Upper lobe of left lung (tissue), 6 donors: ENCODE measurements at regions not wholly inside any gene's neighbourhood (a gene's known extent, or its start where the extent isn't known, plus 50 kb on each side); places are given as distances from the start of the nearest gene placed in this dataset.
A peak's percentile ranks its signal among the peaks of the same experiment; 100 is the strongest.

Source experiments
- ATAC-seq, 2 donors: fragments of 200-7000 bp; cut with Tn5 transposase; one replicate each; pipeline ENCODE4 v1.9.1; 2022; ENCODE audit warnings: mild to moderate bottlenecking in 2 of 2, moderate library complexity in 2 of 2; ENCODE audit not compliant: low FRiP score in 2 of 2
- DNase-seq, 2 donors: peaks; one replicate each; pipeline ENCODE4 v3.0.0-alpha.2; 2019 to 2020
- H3K27ac ChIP-seq, 4 donors: fragments of 200-600 bp; sonication (generic); one replicate each; pipeline ENCODE4 v1.5.1; 2016 to 2019
- H3K27me3 ChIP-seq, 4 donors: fragments of 200-600 bp; sonication (generic); one replicate each; pipeline ENCODE4 v1.5.1; 2017 to 2019
- H3K36me3 ChIP-seq, 4 donors: fragments of 200-600 bp; sonication (generic); one replicate each; pipeline ENCODE4 v1.5.1; 2016 to 2019
- H3K4me1 ChIP-seq, 4 donors: fragments of 200-600 bp; sonication (generic); one replicate each; pipeline ENCODE4 v1.5.1; 2018 to 2019
- H3K4me3 ChIP-seq, 4 donors: fragments of 200-600 bp; sonication (generic); one replicate each; pipeline ENCODE4 v1.5.1; 2017 to 2019; ENCODE audit warnings: mild to moderate bottlenecking in 2 of 4, moderate library complexity in 1 of 4
- H3K9me3 ChIP-seq, 4 donors: fragments of 200-600 bp; sonication (generic); one replicate each; pipeline ENCODE4 v1.5.1; 2018 to 2019
- EP300 ChIP-seq, 4 donors: sonication (generic); formaldehyde crosslinking; IDR thresholded peaks; one replicate each; pipeline ENCODE4 v1.5.1; 2017; ENCODE audit warnings: antibody characterized with exemption in 4 of 4, control low read depth in 2 of 4
- POLR2A ChIP-seq, 4 donors: fragments of 450-650 bp; IDR thresholded peaks; one replicate each; pipeline ENCODE4 v1.5.1; 2016 to 2017; ENCODE audit warnings: antibody characterized with exemption in 4 of 4, mild to moderate bottlenecking in 2 of 4
- POLR2AphosphoS5 ChIP-seq, 2 donors: sonication (generic); formaldehyde crosslinking; IDR thresholded peaks; one replicate each; pipeline ENCODE4 v1.5.1; 2017; ENCODE audit warnings: antibody characterized with exemption in 2 of 2
- WGBS, 2 donors: methylation state at CpG; one replicate each; pipeline ENCODE4 v1.1.5; 2017 to 2018; 5-methylcytosine and 5-hydroxymethylcytosine counted together
- TF ChIP-seq, protein P1 (sequence below), 6 experiments: fragments of 450-650 bp in 4 of 6; fragments of 200-600 bp in 2 of 6; sonication (generic) in 2 of 6; IDR thresholded peaks; one replicate each; pipeline ENCODE4 v1.5.1; 2016 to 2019; ENCODE audit warnings: antibody characterized with exemption in 6 of 6
- donor health status: DM: no; HTN: no; CAD: no; lungs with moderate emphysema.
- donor health status: DM: no; HTN: yes; CAD: no; lungs with severe emphysema.

DNA sequence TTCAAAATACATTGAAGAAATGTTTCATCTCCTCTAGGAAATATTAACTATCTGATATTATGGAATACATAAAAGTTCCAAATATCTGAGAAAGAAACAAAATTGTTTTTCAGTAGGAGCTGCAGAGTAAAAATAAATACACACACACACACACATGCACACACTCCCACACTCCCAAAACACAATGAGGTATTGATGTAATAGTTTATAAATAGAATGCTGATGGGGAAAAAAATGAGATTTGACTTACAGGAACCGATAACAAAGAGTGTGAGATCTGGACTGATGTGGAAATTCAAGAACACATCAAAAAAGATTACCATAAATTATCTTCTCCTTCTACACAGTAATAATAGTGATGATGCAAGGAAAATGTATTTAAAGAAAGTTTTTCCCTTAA is 438.0 kb upstream of the CELF2 start:
- Histone ChIP-seq H3K36me3 (no peaks in the 10 kb centered on the region), H3K4me1 (no peaks in the 10 kb centered on the region), H3K27me3 (no peaks in the 10 kb centered on the region), H3K4me3 (no peak overlapping the region), H3K27ac (no peak overlapping the region), H3K9me3 (no peaks in the 10 kb centered on the region)
- ATAC-seq (no peak), DNase-seq (no peak)
- 55 to 60% methylated on average over 1 of the region's 1 CpG for WGBS, 2 donors
- TF ChIP-seq EP300 (IDR thresholded peaks at IDR 0.05) (no peak), POLR2A (IDR thresholded peaks at IDR 0.05) (no peak), POLR2AphosphoS5 (IDR thresholded peaks at IDR 0.05) (no peak)
- TF ChIP-seq, protein P1, sequence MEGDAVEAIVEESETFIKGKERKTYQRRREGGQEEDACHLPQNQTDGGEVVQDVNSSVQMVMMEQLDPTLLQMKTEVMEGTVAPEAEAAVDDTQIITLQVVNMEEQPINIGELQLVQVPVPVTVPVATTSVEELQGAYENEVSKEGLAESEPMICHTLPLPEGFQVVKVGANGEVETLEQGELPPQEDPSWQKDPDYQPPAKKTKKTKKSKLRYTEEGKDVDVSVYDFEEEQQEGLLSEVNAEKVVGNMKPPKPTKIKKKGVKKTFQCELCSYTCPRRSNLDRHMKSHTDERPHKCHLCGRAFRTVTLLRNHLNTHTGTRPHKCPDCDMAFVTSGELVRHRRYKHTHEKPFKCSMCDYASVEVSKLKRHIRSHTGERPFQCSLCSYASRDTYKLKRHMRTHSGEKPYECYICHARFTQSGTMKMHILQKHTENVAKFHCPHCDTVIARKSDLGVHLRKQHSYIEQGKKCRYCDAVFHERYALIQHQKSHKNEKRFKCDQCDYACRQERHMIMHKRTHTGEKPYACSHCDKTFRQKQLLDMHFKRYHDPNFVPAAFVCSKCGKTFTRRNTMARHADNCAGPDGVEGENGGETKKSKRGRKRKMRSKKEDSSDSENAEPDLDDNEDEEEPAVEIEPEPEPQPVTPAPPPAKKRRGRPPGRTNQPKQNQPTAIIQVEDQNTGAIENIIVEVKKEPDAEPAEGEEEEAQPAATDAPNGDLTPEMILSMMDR (IDR thresholded peaks at IDR 0.05), result no peak

DNA sequence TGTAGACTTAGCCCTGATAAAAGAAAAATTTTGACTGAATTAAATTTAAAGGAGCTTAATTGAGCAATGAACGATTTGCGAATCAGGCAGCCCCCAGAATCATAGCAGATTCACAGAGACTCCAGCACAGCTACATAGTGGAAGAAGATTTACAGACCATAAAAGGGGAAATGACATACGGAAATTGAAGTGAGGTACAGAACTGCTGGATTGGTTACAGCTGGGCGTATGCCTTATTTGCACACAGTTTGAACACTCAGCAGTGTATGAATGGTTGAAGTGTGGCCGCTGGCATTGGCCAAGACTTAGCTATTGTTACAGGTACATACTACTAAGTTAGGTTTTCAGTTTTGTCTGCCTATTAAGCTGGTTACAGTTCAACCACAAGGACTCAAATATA is 433.5 kb upstream of the CELF2 start:
- ATAC-seq (no peak), DNase-seq (no peak)
- Histone ChIP-seq H3K9me3 (no peaks in the 10 kb centered on the region), H3K4me1 (no peaks in the 10 kb centered on the region), H3K4me3 (no peak overlapping the region), H3K36me3 (no peaks in the 10 kb centered on the region), H3K27ac (no peak overlapping the region), H3K27me3 (no peaks in the 10 kb centered on the region)
- no peak for TF ChIP-seq EP300 (IDR thresholded peaks at IDR 0.05)
- TF ChIP-seq, protein P1 (IDR thresholded peaks at IDR 0.05), result no peak
- no peak for TF ChIP-seq POLR2A (IDR thresholded peaks at IDR 0.05)
- TF ChIP-seq POLR2AphosphoS5 (IDR thresholded peaks at IDR 0.05), result no peak
- 68 to 73% methylated on average over 5 of the region's 5 CpGs for WGBS, 2 donors

DNA sequence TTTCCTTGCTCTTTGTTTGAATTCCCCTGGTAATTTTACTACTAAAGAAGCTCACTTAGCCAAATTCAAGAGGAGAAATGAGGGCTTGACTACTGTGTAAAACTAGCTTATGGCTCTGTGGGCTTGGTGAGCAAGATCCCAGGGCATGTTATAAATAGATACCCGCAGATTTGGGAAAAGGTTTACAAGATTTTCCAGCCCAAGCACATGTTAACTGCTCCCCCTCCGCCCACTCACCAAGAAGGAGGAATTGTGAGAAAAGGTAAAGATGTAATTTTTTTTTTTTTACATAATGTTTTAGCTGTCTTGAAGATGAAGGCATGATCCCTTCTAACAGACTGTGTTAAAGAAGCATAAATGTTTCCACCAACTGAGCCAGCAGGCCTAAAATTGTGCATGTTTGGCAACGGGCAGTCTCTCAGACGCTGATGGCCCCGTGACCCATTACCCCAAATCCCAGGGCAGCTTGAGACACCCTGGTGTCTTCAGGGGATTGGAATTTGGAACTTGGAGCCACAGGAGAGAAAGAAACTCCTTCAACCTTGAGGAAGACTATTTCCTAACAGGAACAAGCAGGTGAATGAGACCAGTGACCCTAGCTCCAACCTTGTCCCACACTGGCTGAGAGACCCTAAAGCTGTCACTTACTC is 429.8 kb upstream of the CELF2 start:
- TF ChIP-seq EP300 (IDR thresholded peaks at IDR 0.05) (no peak), POLR2AphosphoS5 (IDR thresholded peaks at IDR 0.05) (no peak), POLR2A (IDR thresholded peaks at IDR 0.05) (no peak)
- TF ChIP-seq, protein P1 (IDR thresholded peaks at IDR 0.05), result no peak
- no peaks in the 10 kb centered on the region for H3K36me3 ChIP-seq
- no peak overlapping the region for H3K27ac ChIP-seq
- 86 to 92% methylated on average over 5 of the region's 5 CpGs for WGBS, 2 donors
- H3K4me1 ChIP-seq, result no peaks in the 10 kb centered on the region
- no peak for DNase-seq
- ATAC-seq, result no peak
- H3K27me3 ChIP-seq, result no peaks in the 10 kb centered on the region
- H3K9me3 ChIP-seq, result no peaks in the 10 kb centered on the region
- H3K4me3 ChIP-seq, result no peak overlapping the region

DNA sequence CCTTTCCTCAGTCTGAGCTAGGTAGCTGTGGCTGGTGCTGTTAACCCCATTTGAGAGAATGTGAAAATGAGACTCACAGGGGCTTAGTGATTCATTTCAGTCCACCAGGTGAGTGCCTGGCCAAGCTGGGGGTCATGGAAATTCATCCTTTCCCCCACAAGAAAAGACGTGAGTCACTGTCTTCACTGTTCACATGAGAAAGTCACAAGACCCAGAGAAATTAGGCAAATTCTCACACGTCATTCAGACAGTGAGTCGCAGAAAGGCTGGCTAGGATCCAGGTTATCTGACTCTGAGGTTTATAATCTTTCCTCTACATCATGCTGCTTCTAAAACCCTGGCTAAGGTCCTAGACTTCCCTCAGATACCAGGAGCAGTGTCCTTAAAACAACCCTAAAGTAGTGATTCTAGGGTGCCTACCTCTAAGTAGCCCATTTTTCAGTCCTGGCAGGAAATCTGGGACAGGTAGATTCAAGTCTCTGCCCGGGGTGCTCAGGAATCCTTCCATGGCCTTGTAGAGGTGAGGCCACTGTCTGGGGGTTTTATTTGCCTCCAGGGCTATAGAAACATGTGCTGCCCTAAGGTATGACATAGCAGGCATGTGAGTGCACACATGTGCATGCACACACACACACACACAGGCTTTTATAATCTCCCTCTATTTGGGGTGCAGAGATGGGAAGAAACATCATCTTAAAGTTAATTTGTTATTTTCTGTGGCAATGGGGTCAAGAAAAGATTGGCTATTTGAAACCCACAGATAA is 427.9 kb upstream of the CELF2 start:
- Histone ChIP-seq H3K36me3 (no peaks in the 10 kb centered on the region), H3K4me1 (no peaks in the 10 kb centered on the region), H3K4me3 (no peak overlapping the region), H3K27ac (no peak overlapping the region), H3K9me3 (no peaks in the 10 kb centered on the region), H3K27me3 (no peaks in the 10 kb centered on the region)
- DNase-seq, result no peak
- TF ChIP-seq, protein P1 (IDR thresholded peaks at IDR 0.05), result no peak
- TF ChIP-seq POLR2A (IDR thresholded peaks at IDR 0.05) (no peak), POLR2AphosphoS5 (IDR thresholded peaks at IDR 0.05) (no peak), EP300 (IDR thresholded peaks at IDR 0.05) (no peak)
- WGBS, 2 donors, result 35 to 36% methylated on average over 4 of the region's 4 CpGs
- ATAC-seq, result peak in 1 of 2 donors; percentile 71
